ENCODE measurements at regions not wholly inside any gene's neighbourhood (a gene's known extent, or its start where the extent isn't known, plus 50 kb on each side); places are given as distances from the start of the nearest gene placed in this dataset.

- TF ChIP-seq, protein P1, sequence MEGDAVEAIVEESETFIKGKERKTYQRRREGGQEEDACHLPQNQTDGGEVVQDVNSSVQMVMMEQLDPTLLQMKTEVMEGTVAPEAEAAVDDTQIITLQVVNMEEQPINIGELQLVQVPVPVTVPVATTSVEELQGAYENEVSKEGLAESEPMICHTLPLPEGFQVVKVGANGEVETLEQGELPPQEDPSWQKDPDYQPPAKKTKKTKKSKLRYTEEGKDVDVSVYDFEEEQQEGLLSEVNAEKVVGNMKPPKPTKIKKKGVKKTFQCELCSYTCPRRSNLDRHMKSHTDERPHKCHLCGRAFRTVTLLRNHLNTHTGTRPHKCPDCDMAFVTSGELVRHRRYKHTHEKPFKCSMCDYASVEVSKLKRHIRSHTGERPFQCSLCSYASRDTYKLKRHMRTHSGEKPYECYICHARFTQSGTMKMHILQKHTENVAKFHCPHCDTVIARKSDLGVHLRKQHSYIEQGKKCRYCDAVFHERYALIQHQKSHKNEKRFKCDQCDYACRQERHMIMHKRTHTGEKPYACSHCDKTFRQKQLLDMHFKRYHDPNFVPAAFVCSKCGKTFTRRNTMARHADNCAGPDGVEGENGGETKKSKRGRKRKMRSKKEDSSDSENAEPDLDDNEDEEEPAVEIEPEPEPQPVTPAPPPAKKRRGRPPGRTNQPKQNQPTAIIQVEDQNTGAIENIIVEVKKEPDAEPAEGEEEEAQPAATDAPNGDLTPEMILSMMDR (IDR thresholded peaks at IDR 0.05; ENCODE audit: control insufficient read depth, insufficient read depth, low read depth, low read length, missing control alignments) = no peak
- no peak overlapping the region for H3K4me3 ChIP-seq (ENCODE audit: control insufficient read depth, low read depth, low read length)
- no peak for DNase-seq (ENCODE audit: low read depth)
Measured at GRCh38 chr7:94245500-94245899, 149.2 kb upstream of the COL1A2 start.

DNA sequence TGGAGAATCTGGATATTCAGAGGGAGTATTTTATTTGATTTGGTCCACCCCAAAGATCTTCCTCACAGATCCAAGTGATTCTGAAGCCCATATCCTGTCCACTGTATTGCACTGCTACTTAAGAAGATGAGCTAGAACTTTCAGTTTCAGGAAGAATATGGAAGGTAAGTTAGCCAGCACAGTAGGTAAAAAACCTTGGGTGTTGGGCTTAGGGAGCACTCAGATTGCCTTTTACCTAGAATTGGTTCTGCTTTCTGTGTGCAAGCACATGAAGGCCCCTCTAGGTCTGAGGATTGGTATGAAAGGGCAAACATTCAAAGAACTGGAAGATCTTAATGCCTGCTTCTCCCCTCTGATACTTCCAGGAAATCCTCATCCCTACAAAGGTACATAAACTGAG lies 146.7 kb upstream of the COL1A2 start:
- DNase-seq (ENCODE audit: low read depth) = no peak
- TF ChIP-seq, protein P1 (IDR thresholded peaks at IDR 0.05; ENCODE audit: control insufficient read depth, insufficient read depth, low read depth, low read length, missing control alignments) = no peak
- no peak overlapping the region for H3K4me3 ChIP-seq (ENCODE audit: control insufficient read depth, low read depth, low read length)

DNA sequence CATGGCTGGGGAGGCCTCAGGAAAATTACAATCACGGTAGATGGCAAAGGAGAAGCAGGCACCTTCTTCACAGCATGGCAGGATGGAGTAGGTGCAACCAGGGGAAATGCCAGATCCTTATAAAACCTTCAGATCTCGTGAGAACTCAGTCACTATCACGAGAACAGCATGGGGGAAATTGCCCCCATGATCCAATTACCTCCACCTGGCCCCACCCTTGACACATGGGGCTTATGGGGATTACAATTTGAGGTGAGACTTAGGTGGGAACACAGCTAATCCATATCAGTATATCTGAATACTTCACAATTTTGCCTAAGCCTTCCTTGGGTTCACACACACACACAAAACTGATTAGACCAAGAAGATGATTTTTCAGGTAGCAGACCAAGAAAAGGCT lies 145.1 kb upstream of the COL1A2 start:
- H3K4me3 ChIP-seq (ENCODE audit: control insufficient read depth, low read depth, low read length) = no peak overlapping the region
- TF ChIP-seq, protein P1 (IDR thresholded peaks at IDR 0.05; ENCODE audit: control insufficient read depth, insufficient read depth, low read depth, low read length, missing control alignments) = no peak

GRCh38 chr7:94250124-94250523 lies 144.6 kb upstream of the COL1A2 start:
- no peak overlapping the region for H3K4me3 ChIP-seq (ENCODE audit: control insufficient read depth, low read depth, low read length)
- TF ChIP-seq, protein P1 (IDR thresholded peaks at IDR 0.05; ENCODE audit: control insufficient read depth, insufficient read depth, low read depth, low read length, missing control alignments) = no peak
- no peak for DNase-seq (ENCODE audit: low read depth)

More for the DNA sequence above, 145.1 kb upstream of the COL1A2 start:
- DNase-seq (ENCODE audit: low read depth) = no peak

GRCh38 chr7:94250987-94251386 lies 143.7 kb upstream of the COL1A2 start:
- DNase-seq (ENCODE audit: low read depth) = no peak
- TF ChIP-seq, protein P1 (IDR thresholded peaks at IDR 0.05; ENCODE audit: control insufficient read depth, insufficient read depth, low read depth, low read length, missing control alignments) = no peak
- H3K4me3 ChIP-seq (ENCODE audit: control insufficient read depth, low read depth, low read length) = no peak overlapping the region

DNA sequence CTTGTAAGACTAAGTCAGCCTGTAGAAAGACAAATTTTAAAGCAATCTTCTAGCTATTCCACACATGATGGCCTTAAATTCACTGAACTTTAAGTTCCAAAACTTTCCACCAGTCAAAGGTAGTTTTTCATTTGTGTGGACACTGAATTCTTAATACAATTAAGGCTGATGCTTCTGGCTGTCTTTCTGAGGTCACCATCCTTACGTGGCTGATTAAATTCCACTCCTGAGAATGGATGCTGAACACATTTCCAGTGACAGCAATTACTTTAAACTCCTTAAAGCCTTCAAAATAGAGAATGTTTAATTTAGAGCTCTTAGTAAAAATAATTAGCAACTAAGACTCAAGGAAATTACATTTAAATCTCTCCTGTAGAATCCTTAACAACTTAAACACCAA lies 142.6 kb upstream of the COL1A2 start:
- TF ChIP-seq, protein P1 (IDR thresholded peaks at IDR 0.05; ENCODE audit: control insufficient read depth, insufficient read depth, low read depth, low read length, missing control alignments) = no peak
- no peak for DNase-seq (ENCODE audit: low read depth)
- H3K4me3 ChIP-seq (ENCODE audit: control insufficient read depth, low read depth, low read length) = no peak overlapping the region

DNA sequence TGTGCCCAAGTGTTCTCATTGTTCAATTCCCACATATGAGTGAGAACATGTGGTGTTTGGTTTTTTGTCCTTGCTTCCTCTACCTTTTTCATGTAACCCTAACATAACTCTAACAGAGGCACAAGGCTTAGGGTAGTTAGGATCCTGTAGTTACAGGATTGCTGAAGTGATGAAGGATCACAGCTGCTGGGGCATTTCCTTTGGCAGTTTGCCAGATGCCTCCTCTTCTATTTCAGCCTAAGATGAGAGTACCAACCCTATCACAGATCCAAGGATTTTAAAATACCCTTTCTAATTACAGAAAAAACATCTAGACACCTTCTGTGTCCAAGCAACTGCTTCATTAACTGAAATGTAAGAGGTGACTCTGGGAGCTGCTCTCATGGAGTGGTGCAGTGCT lies 141.7 kb upstream of the COL1A2 start:
- no peak overlapping the region for H3K4me3 ChIP-seq (ENCODE audit: control insufficient read depth, low read depth, low read length)
- no peak for DNase-seq (ENCODE audit: low read depth)

More for the DNA sequence above, 141.7 kb upstream of the COL1A2 start:
- TF ChIP-seq, protein P1 (IDR thresholded peaks at IDR 0.05; ENCODE audit: control insufficient read depth, insufficient read depth, low read depth, low read length, missing control alignments) = no peak
